Ovary (tissue), 7 donors: ENCODE measurements at regions not wholly inside any gene's neighbourhood (a gene's known extent, or its start where the extent isn't known, plus 50 kb on each side); places are given as distances from the start of the nearest gene placed in this dataset.

Source experiments
- DNase-seq, 5 donors: peaks; one replicate each; pipeline ENCODE4 v3.0.0-alpha.2; 2019 to 2020
- H3K27ac ChIP-seq, 2 donors: fragments of 200-600 bp; one replicate each; pipeline versions ENCODE4 v1.5.1 to v1.8.0; 2019 to 2022
- H3K27me3 ChIP-seq: fragments of 200-600 bp; one replicate; pipeline ENCODE4 v1.8.0; 2022
- H3K36me3 ChIP-seq: fragments of 200-600 bp; sonication (generic); one replicate; pipeline ENCODE4 v1.5.1; 2019
- H3K4me1 ChIP-seq: one replicate; pipeline ENCODE4 v1.8.1; 2013; ENCODE audit warnings: mild to moderate bottlenecking, moderate library complexity; ENCODE audit not compliant: insufficient read depth
- H3K4me3 ChIP-seq: fragments of 200-600 bp; sonication (generic); one replicate; pipeline ENCODE4 v1.5.1; 2017
- H3K9me3 ChIP-seq, 2 donors: fragments of 200-600 bp in 1 of 2; sonication (generic) in 1 of 2; one replicate each; pipeline versions ENCODE4 v1.5.1 to v1.8.1; 2013 to 2019; ENCODE audit warnings: mild to moderate bottlenecking in 1 of 2, moderate library complexity in 1 of 2
- CTCF ChIP-seq, 3 donors: fragments of 450-650 bp in 2 of 3; fragments of 200-600 bp in 1 of 3; IDR thresholded peaks; one replicate each; pipeline versions ENCODE4 v1.5.1 to v1.8.0; 2016 to 2022; ENCODE audit warnings: antibody characterized with exemption in 3 of 3, mild to moderate bottlenecking in 1 of 3
- EP300 ChIP-seq: sonication (generic); formaldehyde crosslinking; IDR thresholded peaks from one replicate; pipeline ENCODE4 v1.6.1; 2017; ENCODE audit warnings: antibody characterized with exemption
- POLR2A ChIP-seq: fragments of 450-650 bp; IDR thresholded peaks from one replicate; pipeline ENCODE4 v1.6.1; 2017; ENCODE audit warnings: antibody characterized with exemption, mild to moderate bottlenecking, moderate library complexity
- WGBS, 3 donors: extraction: QIAGEN DNeasy Blood & Tissue Kit in 1 of 3; methylation state at CpG; one replicate each; pipeline versions ENCODE4 v1.1.5 to v1.1.7; 2013 to 2017; 5-methylcytosine and 5-hydroxymethylcytosine counted together
- intact Hi-C, 4 donors: fragments of 100-400 bp; cut with DNase I; formaldehyde crosslinking; loops; one replicate each; pipeline versions ENCODE4 v1.11.0 to v1.15.1; 2022 to 2023
- donor health status: DM: no; HTN: no; CAD: no; lungs with moderate emphysema.
- donor health status: DM: no; HTN: no; CAD: no.
- donor health status: Bipolar disorder and iron deficiency.
- donor health status: DM: no; HTN: no; CAD: no.
- donor health status: DM: yes; HTN: yes; CAD: no.

DNA sequence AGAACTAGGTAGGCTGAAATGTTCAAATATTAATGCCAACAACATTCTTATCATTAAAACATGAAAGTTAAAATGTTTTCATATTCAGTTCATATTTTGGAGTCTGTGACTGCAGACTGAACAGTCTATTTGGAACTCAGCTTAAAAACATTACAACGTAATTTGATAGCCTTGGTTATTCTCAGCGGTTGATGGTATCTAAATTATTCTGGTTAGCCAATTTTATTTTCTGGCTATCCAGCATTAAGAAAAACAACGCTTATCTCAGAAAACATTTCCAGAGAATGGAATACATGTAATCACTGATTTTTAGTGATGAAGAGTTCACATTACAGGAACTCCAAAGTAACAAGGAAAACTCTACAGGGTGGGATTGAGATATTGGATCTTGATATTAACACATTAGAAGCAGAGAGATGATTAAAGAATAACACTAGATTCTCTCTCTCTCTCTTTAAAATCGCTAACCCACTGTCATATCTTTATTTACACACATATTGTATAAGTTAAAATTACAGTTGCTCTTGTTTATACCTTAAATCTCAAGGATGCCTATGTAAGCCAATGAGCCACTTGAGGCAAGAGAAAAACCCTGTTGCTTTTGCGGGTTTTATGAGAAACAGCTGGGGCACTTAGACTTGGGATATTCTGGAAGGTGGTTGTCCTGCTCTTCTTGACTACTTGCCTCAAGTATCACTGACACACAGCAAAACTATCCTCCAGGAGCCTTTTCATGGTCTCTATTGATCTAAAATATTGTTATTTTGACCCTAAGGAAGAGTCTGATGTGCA, 84.9 kb downstream of the ICOS start:
- H3K27ac ChIP-seq: no peak overlapping the region
- no peak overlapping the region for H3K4me3 ChIP-seq
- H3K4me1 ChIP-seq: peaks cover 3% of the 10 kb centered on the region
- intact Hi-C loops: no loop called here
- TF ChIP-seq POLR2A: no peak
- WGBS, 3 donors: 15 to 32% (median 21%) methylated on average over 5 of the region's 5 CpGs
- no peak for DNase-seq
- H3K27me3 ChIP-seq: no peaks in the 10 kb centered on the region
- H3K9me3 ChIP-seq: no peaks in the 10 kb centered on the region
- H3K36me3 ChIP-seq: no peaks in the 10 kb centered on the region

DNA sequence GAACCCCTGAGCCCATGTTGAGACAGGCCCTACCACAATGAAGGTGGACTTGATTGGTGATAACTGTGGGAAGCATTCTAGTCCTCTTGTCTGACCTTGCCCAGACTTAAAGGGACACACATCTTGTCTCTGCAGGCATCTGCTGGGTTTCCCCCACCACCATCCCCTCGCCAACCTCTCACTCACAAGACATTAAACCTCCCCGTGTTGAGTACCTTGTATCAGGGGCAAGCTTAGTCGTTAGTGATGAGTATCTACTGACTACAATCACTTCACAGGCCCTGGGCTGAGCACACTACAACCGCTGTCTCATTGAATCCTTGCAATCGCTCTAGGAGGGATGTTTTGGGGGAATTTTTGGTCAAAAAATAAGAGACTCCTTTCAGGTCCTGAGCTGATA, 86.0 kb downstream of the ICOS start:
- H3K4me1 ChIP-seq: peaks cover 3% of the 10 kb centered on the region
- 69 to 75% (median 72%) methylated on average over 5 of the region's 5 CpGs for WGBS, 3 donors
- no peaks in the 10 kb centered on the region for H3K9me3 ChIP-seq
- TF ChIP-seq POLR2A (no peak), CTCF (IDR thresholded peaks at IDR 0.05) (no peak), EP300 (no peak)
- no peak overlapping the region for H3K4me3 ChIP-seq
- H3K36me3 ChIP-seq: no peaks in the 10 kb centered on the region
- intact Hi-C loops: no loop called here
- no peak for DNase-seq
- H3K27me3 ChIP-seq: no peaks in the 10 kb centered on the region
- no peak overlapping the region for H3K27ac ChIP-seq

GRCh38 chr2:204023088-204023487, 86.5 kb downstream of the ICOS start:
- TF ChIP-seq POLR2A (no peak), EP300 (no peak), CTCF (IDR thresholded peaks at IDR 0.05) (no peak)
- Histone ChIP-seq H3K27ac (no peak overlapping the region), H3K4me3 (no peak overlapping the region), H3K36me3 (no peaks in the 10 kb centered on the region), H3K4me1 (peaks cover 3% of the 10 kb centered on the region), H3K9me3 (no peaks in the 10 kb centered on the region), H3K27me3 (no peaks in the 10 kb centered on the region)
- intact Hi-C loops: no loop called here
- DNase-seq: no peak
- WGBS, 3 donors: 83 to 89% (median 88%) methylated on average over 1 of the region's 1 CpG

DNA sequence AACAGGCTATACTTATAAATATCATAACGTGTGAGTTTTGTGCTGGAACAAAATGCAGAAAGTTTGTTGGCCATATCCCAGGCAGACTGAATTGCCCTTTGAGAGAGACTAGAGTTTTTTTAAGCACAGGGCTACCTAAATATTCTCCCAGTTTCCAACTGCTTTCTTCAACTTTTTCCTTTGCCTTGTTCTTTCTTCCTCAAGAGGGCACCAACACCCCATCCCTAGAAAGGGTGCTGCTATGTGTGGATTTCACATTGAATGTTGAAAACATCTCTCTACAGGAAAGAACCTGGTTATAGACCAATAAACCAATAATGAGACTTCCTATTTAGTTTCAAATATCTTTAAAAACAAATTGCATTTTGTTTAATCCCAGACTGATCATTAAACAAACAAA, 87.9 kb downstream of the ICOS start:
- Histone ChIP-seq H3K9me3 (no peaks in the 10 kb centered on the region), H3K4me1 (peaks cover 3% of the 10 kb centered on the region), H3K27ac (no peak overlapping the region), H3K27me3 (no peaks in the 10 kb centered on the region), H3K4me3 (no peak overlapping the region), H3K36me3 (no peaks in the 10 kb centered on the region)
- WGBS, 3 donors: 0 to 7% (median 1%) methylated on average over 1 of the region's 1 CpG
- TF ChIP-seq POLR2A (no peak), CTCF (IDR thresholded peaks at IDR 0.05) (peak in 2 of 3 donors; percentile 18 to 32), EP300 (no peak)
- DNase-seq: peak in 1 of 5 donors; percentile 27
- intact Hi-C loops: no loop called here

DNA sequence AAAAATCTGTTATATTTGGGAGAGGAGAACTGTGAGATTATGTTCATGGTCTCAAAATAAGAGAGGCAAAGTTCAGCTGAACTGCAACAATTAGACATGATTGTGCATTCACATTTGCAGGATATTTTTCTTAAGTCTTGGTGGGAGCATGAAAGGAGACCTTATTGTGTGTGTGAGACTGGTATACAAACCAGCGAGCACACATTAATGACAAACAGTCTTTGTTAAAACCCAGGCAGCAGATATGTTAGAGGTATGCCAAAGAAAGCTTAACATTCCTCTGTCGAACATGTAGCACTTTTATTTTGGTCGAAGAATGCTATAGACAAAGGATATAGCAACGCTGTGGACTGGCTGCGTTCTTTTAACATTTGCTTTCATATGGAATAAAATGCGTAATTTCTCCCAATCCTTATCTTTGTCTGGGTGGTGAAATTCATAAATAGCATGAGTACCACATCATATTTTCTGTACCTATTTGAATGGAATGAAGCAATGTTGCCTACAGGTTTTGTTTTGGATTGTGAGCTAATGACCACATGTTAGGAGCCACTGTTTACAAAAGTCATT, 88.4 kb downstream of the ICOS start:
- no peak for DNase-seq
- H3K4me3 ChIP-seq: no peak overlapping the region
- no peak for TF ChIP-seq EP300
- no peak for TF ChIP-seq CTCF (IDR thresholded peaks at IDR 0.05)
- no peak for TF ChIP-seq POLR2A
- no peaks in the 10 kb centered on the region for H3K9me3 ChIP-seq
- H3K27ac ChIP-seq: no peak overlapping the region
- no peaks in the 10 kb centered on the region for H3K27me3 ChIP-seq
- peaks cover 3% of the 10 kb centered on the region for H3K4me1 ChIP-seq
- no peaks in the 10 kb centered on the region for H3K36me3 ChIP-seq
- WGBS, 3 donors: 74 to 82% (median 74%) methylated on average over 6 of the region's 6 CpGs
- intact Hi-C loops: no loop called here
